ENCODE measurements at regions not wholly inside any gene's neighbourhood (a gene's known extent, or its start where the extent isn't known, plus 50 kb on each side); places are given as distances from the start of the nearest gene placed in this dataset.

- TF ChIP-seq CTCF (IDR thresholded peaks at IDR 0.05), result no peak
- TF ChIP-seq POLR2A (IDR thresholded peaks at IDR 0.05), result no peak
Measured at GRCh38 chr9:108197008-108197365, 658.8 kb downstream of the ACTL7B start.
